ENCODE measurements at regions not wholly inside any gene's neighbourhood (a gene's known extent, or its start where the extent isn't known, plus 50 kb on each side); places are given as distances from the start of the nearest gene placed in this dataset.
A peak's percentile ranks its signal among the peaks of the same experiment; 100 is the strongest.

- POLR2A ChIA-PET: no interaction called here
- Mint-ChIP-seq H3K27ac (no peak overlapping the region), H3K36me3 (peaks cover 0 to 19% (median 0%) of the 10 kb centered on the region in 3 donors), H3K4me1 (no peaks in the 10 kb centered on the region), H3K4me3 (no peak overlapping the region), H3K9me3 (peaks cover 0 to 32% (median 6%) of the 10 kb centered on the region in 9 donors), H3K27me3 (peaks cover 0 to 5% (median 1%) of the 10 kb centered on the region in 5 donors)
- no peak for DNase-seq
- ATAC-seq: no peak
Measured at GRCh38 chr3:180274536-180274935, 237.8 kb upstream of the PEX5L start.

- Mint-ChIP-seq H3K9me3 (peaks cover 0 to 32% (median 3%) of the 10 kb centered on the region in 9 donors), H3K4me3 (no peak overlapping the region), H3K27me3 (peaks cover 0 to 5% (median 1%) of the 10 kb centered on the region in 5 donors), H3K27ac (peak overlapping the region in 1 of 10 donors; percentile 37), H3K4me1 (no peaks in the 10 kb centered on the region), H3K36me3 (peaks cover 0 to 19% (median 0%) of the 10 kb centered on the region in 3 donors)
- POLR2A ChIA-PET: no interaction called here
- DNase-seq: no peak
- no peak for ATAC-seq
Measured at GRCh38 chr3:180275176-180275575, 238.4 kb upstream of the PEX5L start.

DNA sequence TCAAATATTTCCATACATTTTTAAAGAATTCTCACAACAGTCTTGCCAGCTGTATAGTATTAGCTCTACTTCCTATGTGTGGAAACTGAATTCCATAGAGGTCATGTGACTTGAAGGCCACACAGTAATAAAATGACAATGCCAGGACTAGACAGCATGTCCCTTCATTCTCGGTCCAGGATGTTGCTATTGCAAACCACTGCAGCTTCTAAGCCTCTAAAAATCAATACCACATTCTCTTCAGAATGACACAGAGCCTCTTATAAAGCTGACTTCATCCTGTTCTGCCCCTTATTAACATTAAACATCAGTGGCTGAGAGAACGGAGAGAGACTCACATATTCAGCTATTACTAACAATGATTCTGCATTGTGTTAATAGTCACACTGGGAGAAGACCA is 240.3 kb upstream of the PEX5L start:
- Mint-ChIP-seq H3K9me3 (peaks cover 0 to 26% (median 3%) of the 10 kb centered on the region in 9 donors), H3K36me3 (peaks cover 0 to 15% (median 0%) of the 10 kb centered on the region in 3 donors), H3K27ac (no peak overlapping the region)

GRCh38 chr3:180278583-180279188 is 241.9 kb upstream of the PEX5L start:
- no peak for ATAC-seq
- DNase-seq: no peak
- H3K27ac Mint-ChIP-seq: no peak overlapping the region
- POLR2A ChIA-PET: no interaction called here
- no peak overlapping the region for H3K4me3 Mint-ChIP-seq
- no peaks in the 10 kb centered on the region for H3K4me1 Mint-ChIP-seq
- H3K27me3 Mint-ChIP-seq: peaks cover 0 to 8% (median 1%) of the 10 kb centered on the region in 5 donors
- H3K36me3 Mint-ChIP-seq: peaks cover 0 to 6% (median 0%) of the 10 kb centered on the region in 3 donors
- H3K9me3 Mint-ChIP-seq: peaks cover 0 to 15% (median 0%) of the 10 kb centered on the region in 9 donors

More for the DNA sequence above, 240.3 kb upstream of the PEX5L start:
- ATAC-seq (no peak), DNase-seq (no peak)
- Mint-ChIP-seq H3K27me3 (peaks cover 0 to 5% (median 1%) of the 10 kb centered on the region in 5 donors), H3K4me1 (no peaks in the 10 kb centered on the region), H3K4me3 (no peak overlapping the region)
- POLR2A ChIA-PET: no interaction called here

GRCh38 chr3:180280555-180280954 is 243.8 kb upstream of the PEX5L start:
- POLR2A ChIA-PET: no interaction called here
- Mint-ChIP-seq H3K27me3 (peaks cover 0 to 13% (median 1%) of the 10 kb centered on the region in 5 donors), H3K27ac (no peak overlapping the region), H3K4me3 (no peak overlapping the region), H3K36me3 (no peaks in the 10 kb centered on the region), H3K9me3 (peaks cover 0 to 19% (median 0%) of the 10 kb centered on the region in 9 donors), H3K4me1 (no peaks in the 10 kb centered on the region)
- DNase-seq: no peak
- no peak for ATAC-seq

DNA sequence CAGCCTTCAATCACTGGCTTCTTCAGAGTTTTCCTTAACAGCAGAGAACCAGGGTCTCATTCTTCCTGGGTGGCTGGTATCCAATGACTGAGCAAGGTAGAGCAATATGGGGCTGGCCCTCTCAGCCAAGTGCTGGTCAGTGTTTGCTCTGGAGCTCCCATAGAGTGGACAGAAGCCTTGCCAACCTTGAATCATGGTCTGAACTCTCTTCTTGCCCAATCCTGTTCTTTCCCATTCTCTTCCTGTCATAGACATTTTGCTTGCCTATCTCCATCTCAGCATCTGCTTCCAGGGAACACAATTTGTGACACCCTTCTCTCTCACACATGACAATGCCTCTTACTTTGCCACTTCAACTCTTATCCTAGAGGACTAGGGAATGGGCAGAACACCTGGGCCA is 245.6 kb upstream of the PEX5L start:
- Mint-ChIP-seq H3K4me1 (no peaks in the 10 kb centered on the region), H3K36me3 (no peaks in the 10 kb centered on the region), H3K9me3 (peaks cover 0 to 30% (median 0%) of the 10 kb centered on the region in 9 donors), H3K4me3 (no peak overlapping the region), H3K27ac (no peak overlapping the region), H3K27me3 (peaks cover 0 to 13% (median 1%) of the 10 kb centered on the region in 5 donors)
- DNase-seq (no peak), ATAC-seq (no peak)
- POLR2A ChIA-PET: no interaction called here

DNA sequence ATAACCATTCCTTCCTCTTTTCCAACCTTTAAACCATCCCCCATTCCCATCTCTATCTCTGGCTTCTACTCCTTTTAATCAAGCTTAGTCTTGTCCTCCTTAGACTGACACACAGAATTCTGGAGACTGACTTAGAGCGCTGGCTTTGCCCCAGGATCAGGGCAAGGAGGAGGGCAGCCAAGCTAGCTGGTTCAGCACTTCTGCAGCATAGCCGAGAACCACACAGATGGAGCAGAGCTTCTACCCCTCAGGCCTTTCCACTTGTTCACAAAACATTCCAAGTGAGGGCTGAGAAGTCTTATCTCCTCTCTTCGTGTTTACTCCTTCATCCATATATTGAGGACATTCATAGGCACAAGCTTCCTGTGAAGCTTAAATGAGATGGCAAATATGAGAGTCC is 246.5 kb upstream of the PEX5L start:
- POLR2A ChIA-PET: no interaction called here
- DNase-seq (no peak), ATAC-seq (no peak)
- H3K4me3 Mint-ChIP-seq: no peak overlapping the region
- H3K27ac Mint-ChIP-seq: no peak overlapping the region
- no peaks in the 10 kb centered on the region for H3K36me3 Mint-ChIP-seq
- peaks cover 0 to 32% (median 0%) of the 10 kb centered on the region in 9 donors for H3K9me3 Mint-ChIP-seq
- H3K27me3 Mint-ChIP-seq: peaks cover 0 to 9% (median 2%) of the 10 kb centered on the region in 5 donors
- H3K4me1 Mint-ChIP-seq: no peaks in the 10 kb centered on the region

DNA sequence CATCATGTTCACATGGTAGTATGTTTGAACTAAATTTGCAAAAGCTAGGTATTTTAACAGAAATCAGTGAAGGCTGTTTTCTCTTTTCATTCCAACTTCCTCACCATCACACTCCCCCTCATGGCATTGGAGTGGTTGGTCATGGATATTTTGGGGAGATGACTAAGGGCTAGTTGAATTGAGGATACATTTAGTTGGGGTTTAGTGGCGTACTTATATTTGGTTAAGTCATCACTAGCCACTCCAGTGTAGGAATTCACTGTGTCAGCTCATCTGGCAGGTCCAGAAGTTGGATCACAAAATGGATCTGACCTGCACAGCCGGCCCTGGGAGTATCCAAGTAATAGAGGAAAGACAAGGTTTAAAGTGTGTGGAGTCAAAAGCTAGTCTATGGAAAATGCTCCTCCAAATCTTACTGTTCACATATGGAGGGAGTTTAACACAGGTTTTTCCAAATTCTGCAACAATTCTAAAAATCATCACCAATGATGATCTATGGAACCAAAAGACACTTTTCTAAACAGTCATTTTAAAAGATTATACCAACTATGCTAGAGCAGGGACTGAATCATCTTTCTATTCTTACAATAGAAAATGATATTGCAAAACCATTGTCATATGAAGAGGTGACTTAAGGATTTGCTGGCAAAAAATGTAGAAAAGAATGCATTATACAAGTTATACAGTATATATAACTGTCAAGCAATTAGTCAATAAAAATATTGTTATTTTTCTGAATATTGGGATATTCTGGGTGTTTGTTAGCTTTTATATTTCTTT is 247.8 kb upstream of the PEX5L start:
- H3K4me3 Mint-ChIP-seq: no peak overlapping the region
- peaks cover 0 to 24% (median 0%) of the 10 kb centered on the region in 9 donors for H3K9me3 Mint-ChIP-seq
- H3K27ac Mint-ChIP-seq: no peak overlapping the region
- H3K27me3 Mint-ChIP-seq: peaks cover 0 to 9% (median 2%) of the 10 kb centered on the region in 5 donors
- DNase-seq: no peak
- POLR2A ChIA-PET: no interaction called here
- ATAC-seq: no peak
- H3K4me1 Mint-ChIP-seq: no peaks in the 10 kb centered on the region
- no peaks in the 10 kb centered on the region for H3K36me3 Mint-ChIP-seq

DNA sequence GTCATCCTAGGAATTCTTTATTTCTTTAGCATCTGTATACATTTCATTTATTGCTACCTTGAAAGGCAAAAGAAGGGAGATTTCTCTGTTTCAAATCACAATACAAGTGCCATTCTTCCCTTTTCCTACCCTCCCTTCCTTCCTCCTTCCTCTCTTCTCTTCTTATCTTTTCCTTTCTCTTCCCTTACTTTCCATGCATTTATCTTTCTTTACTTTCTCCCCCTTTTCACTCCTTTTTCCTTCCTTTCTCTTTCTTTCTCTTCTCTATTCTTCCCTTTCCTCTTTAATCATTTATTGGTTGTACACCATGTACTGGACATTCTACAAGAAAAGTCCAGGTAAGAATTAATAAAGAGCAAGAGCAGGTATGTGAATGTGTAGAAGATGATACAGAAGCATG is 251.0 kb upstream of the PEX5L start:
- POLR2A ChIA-PET: no interaction called here
- ATAC-seq: no peak
- Mint-ChIP-seq H3K4me3 (no peak overlapping the region), H3K9me3 (peaks cover 0 to 24% (median 0%) of the 10 kb centered on the region in 9 donors), H3K4me1 (no peaks in the 10 kb centered on the region), H3K36me3 (no peaks in the 10 kb centered on the region), H3K27ac (no peak overlapping the region), H3K27me3 (peaks cover 0 to 9% (median 2%) of the 10 kb centered on the region in 5 donors)
- DNase-seq: no peak

GRCh38 chr3:180288816-180289215 is 252.1 kb upstream of the PEX5L start:
- DNase-seq (no peak), ATAC-seq (no peak)
- Mint-ChIP-seq H3K9me3 (peaks cover 0 to 24% (median 0%) of the 10 kb centered on the region in 9 donors), H3K36me3 (no peaks in the 10 kb centered on the region), H3K27ac (no peak overlapping the region), H3K27me3 (peaks cover 0 to 5% (median 1%) of the 10 kb centered on the region in 5 donors), H3K4me3 (no peak overlapping the region), H3K4me1 (no peaks in the 10 kb centered on the region)
- POLR2A ChIA-PET: no interaction called here

DNA sequence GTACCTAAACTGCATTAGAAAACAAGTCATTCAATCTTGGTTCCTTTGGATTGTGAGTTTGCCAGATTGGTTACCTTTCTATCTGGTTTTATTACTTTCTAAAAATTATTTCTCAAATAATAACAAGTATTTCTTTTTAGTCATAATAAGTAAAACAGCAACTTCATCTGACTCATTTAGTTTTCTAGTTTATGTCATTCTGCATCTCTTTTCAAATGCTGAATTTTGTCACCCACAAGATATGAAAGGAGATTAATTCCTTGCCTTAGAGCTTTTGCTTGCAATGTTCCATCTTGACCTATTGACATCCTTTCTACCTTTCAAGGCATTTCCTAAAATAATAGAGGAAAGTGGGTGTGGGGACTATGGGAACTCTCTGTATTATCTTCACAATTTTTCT is 253.6 kb upstream of the PEX5L start:
- DNase-seq: no peak
- Mint-ChIP-seq H3K27me3 (peaks cover 0 to 3% (median 1%) of the 10 kb centered on the region in 5 donors), H3K4me3 (no peak overlapping the region), H3K9me3 (peaks cover 0 to 24% (median 0%) of the 10 kb centered on the region in 9 donors), H3K27ac (no peak overlapping the region), H3K4me1 (no peaks in the 10 kb centered on the region), H3K36me3 (no peaks in the 10 kb centered on the region)
- no peak for ATAC-seq
- POLR2A ChIA-PET: no interaction called here

DNA sequence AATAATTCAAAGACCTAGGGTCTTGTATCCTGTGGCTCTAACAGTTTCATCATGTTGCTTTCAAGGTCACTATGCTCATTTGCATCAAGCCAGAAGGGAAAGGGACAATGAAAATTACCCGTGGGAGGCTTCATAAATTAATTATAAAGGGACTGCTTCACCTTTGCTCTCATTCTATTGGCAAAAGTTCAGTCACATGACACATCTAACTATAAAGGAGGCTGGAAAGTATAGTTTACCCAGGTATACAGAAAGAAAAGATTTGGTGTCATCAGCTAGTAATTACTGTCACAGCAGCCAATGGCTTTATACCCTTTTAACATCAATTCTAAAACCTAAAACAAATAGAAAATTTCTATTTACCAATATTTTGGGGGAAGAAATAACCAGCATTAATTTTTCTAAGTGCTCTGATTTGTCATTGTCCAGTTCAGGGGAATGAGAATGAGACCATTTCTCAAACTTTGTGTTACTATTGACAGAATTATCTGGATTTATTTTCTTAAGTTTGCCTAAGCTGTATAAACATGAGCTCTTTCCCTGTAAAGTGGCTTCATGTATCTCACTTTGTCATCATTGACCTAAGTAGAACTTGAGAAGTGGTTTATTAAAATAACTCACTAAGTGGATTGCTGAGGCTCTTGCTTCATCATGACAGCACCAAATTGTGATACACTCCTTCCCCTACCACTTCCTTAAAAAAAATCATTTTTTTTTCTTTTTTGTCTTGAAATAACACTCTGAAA is 257.7 kb upstream of the PEX5L start:
- Mint-ChIP-seq H3K27ac (no peak overlapping the region), H3K4me3 (no peak overlapping the region), H3K36me3 (no peaks in the 10 kb centered on the region), H3K4me1 (no peaks in the 10 kb centered on the region), H3K9me3 (peaks cover 0 to 11% (median 0%) of the 10 kb centered on the region in 9 donors), H3K27me3 (peaks cover 0 to 14% (median 4%) of the 10 kb centered on the region in 5 donors)
- DNase-seq (no peak), ATAC-seq (no peak)
- POLR2A ChIA-PET: no interaction called here

DNA sequence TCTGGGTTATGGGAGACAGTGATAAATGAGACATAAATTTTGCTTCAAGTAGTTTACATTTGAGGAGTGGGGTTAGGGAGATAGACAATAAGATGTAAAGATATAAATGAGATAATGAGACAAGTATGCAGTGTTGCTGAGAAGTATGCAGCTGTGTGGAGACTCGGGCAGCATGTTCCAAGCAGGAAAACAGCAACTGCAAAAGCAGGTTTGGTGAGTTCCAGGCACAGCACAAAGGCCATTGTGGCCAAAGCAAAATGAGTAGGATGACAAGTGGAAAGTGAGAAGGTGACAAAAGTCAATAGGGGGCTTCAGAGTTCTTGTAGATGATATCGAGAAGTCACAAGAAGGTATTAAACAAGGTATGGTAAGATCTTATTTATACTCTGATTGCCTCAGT is 259.1 kb upstream of the PEX5L start:
- H3K4me3 Mint-ChIP-seq: no peak overlapping the region
- H3K27ac Mint-ChIP-seq: no peak overlapping the region
- DNase-seq (no peak), ATAC-seq (no peak)
- peaks cover 0 to 14% (median 4%) of the 10 kb centered on the region in 5 donors for H3K27me3 Mint-ChIP-seq
- no peaks in the 10 kb centered on the region for H3K36me3 Mint-ChIP-seq
- peaks cover 0 to 11% (median 0%) of the 10 kb centered on the region in 9 donors for H3K9me3 Mint-ChIP-seq
- no peaks in the 10 kb centered on the region for H3K4me1 Mint-ChIP-seq
- POLR2A ChIA-PET: no interaction called here
